GM11168 (cell line): ENCODE measurements at regions not wholly inside any gene's neighbourhood (a gene's known extent, or its start where the extent isn't known, plus 50 kb on each side); places are given as distances from the start of the nearest gene placed in this dataset.

Source experiments
- in situ Hi-C: fragments of 300-500 bp; cut with MboI; formaldehyde crosslinking; loops from one replicate; pipeline ENCODE4 v1.12.0; 2022; ENCODE audit warnings: low sequenced_read_pairs; ENCODE audit not compliant: unreplicated experiment

DNA sequence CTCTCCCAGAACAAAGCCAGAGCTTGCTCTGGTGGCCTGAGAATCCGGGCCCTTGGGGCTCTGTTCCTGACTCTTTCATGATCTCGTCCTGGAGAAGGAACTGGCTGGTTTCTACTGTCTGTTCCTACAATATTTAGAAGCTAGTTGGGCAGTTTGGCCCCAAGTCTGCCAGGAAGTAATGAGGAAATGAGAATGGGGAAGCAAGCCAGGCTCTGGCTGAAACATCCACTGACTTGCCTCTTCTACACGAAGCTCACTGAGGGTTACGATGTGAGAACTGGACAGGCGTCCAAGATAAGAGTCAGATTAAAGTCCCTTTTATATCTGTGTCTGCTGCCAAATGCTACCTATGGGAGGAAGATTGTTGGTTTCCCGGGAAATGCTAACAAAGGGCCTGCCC is 110.0 kb upstream of the KIRREL3 start:
- in situ Hi-C loops: no loop called here

DNA sequence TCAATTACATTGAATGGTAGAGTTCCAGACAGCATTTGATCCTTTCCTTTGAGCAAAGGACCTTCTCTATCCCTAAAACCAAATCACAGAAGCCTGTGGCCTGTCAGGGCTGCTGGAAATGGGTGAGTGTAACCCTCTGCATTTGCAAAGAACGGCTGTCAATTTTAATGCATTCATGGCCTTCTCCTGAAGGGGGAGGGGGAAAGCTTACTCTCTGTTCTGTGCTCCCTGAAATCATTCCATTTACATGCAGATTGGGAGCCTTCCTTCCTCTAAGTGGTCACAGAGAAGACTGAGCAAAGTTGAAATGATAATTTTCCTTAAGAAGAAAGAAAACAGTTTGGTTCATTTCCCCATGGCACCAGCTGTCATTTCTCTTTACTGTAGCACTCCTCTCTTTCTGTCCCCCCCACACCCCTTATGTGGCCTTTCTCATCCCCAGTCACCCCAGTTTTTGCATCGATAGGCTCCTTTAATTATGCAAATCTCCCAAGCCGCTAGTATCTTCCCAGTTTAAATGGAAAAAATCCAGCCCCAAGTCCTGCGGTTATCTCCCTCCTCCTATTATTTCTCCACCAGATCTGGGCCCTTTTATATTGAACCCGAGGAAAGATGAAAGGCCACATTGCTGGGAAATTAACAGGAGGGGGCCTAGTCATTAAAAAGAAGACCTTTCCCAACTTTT is 109.4 kb upstream of the KIRREL3 start:
- in situ Hi-C loops: no loop called here

DNA sequence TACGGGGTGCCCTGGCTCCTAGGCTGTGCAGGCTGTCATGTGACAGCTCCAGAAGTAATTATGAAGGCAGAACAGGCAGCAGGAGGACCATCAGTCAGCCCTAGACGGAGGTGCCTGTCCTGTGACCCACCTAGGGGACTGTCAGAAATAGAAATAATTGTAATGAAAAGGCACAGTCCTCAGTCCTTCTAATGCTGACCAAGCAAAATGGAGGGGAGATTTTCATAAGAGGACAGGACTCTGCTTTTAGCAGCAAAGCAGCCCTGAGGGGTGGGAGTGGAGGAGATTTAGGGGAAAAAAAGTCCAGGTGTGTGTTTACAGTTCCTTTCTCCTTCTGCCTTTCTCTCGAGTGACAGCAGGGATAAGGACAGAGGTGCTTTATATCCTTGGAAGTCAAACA is 108.3 kb upstream of the KIRREL3 start:
- in situ Hi-C loops: no loop called here

DNA sequence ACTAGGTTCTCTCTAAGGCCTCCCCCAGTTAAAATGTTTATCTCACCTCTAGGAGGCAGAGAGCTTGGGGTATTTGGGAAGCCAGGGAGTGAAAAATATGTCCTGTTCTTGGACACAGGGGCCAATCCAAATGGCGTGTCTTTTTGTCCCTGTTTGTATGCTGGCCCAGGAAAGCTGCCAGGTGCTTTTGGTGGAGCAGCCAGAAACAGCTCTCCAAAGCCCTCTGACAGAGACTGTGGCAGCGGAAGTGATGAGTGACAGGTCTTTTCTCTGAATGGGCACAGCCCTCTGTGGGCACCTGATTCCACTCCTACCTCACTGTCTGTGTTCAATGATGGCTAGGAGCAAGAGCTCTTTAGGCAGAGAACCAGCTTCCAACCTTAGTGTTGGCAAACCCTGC is 106.4 kb upstream of the KIRREL3 start:
- in situ Hi-C loops: no loop called here

DNA sequence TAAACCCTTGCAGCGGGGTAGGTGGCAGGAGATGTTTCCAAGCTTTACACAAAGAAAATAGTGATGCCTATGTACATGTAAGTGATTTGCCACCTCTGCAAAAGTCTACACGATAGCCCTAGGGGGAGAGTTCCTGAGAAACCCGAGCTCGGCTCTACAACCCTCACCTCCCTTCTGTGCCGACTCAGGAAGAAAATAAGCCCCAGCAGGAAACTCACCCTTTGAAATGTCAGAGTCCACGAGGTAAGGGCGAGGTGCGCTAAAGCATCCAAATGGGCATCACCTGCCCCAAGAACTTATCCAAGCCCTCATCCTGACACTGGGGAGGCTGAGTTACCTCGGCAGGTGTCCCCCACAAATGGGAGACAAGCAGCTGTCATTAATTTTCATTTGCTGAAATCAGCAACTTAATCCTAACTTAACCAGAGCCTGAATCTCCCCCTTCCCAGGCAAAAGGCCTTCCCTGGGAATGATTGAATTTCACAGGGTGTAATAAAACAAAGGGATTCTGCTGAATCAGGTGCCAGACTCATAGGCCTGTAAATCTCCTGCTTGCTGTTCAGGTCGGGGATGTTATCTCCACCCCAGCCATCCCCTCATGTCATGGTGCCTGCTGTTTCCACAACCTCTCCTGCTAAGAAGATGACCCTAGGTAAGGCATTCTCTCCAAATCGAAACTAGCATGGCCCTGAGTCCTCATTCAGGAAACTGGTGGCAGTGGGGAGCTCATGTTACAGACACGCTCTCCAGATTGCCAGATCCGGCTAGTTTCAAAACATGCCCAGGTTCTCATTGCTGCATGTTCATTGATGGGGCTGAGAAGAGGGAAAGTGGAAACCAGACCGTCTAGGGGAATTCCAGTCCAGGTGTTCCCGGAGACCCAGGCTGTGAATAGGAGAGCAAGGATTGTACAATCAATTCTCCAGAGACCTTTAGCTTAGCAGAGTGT is 105.3 kb upstream of the KIRREL3 start:
- in situ Hi-C loops: no loop called here

DNA sequence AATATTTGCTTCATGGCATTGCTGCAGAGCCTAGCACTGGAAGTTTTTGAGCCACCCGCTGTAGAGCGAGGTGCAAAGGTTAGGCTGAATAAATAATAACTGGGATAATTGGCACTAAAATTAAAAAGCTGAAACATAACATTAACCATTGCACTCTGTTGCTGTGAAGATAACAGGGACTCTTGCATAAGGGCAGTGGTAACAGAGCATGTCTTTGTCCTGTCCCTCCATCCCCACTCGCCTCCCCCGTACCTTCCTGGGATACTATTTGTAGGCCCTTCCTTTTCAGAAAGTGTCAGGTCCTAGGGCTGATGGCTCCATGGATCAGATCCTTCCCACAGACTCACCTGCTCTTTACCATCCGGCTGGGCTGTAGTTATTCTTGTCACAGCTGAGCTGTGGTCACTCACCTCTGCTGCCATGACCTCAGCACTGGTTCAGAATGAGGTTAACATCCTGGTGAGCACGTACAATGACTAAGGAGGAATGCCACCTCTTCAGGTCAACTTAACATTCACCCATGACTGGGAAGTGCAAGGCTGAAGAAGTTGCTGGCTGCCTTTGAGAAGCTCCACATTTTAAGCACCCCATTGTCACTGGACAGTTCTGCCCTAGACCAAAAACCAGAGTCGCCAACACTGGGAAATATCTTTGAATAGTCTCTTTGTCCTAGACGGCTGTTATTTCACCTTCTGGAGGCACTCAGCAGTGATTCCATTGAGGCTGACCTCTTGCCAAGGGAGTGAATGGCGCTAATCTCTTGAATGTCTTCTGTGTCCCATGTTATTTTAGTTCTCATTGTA is 103.2 kb upstream of the KIRREL3 start:
- in situ Hi-C loops: no loop called here

DNA sequence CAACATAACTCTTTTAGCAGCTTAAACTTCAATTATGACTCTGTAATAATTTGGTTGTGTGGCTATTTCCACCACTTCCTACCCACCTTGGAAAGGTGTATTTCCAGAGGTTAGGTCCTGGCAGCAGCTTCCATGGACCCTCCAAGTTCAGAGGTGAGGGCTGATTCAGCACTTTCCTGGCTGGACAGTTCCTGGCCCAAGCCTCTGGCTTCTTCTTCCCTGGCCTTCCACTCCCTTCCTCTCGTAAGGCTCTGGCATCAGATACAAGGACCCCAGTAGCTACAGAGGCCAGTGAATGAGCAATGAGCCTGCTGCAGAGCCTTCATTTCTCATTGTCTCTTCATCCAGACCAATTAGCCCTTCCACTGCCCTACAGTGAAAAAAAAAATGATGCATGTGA is 98.1 kb upstream of the KIRREL3 start:
- in situ Hi-C loops: no loop called here

DNA sequence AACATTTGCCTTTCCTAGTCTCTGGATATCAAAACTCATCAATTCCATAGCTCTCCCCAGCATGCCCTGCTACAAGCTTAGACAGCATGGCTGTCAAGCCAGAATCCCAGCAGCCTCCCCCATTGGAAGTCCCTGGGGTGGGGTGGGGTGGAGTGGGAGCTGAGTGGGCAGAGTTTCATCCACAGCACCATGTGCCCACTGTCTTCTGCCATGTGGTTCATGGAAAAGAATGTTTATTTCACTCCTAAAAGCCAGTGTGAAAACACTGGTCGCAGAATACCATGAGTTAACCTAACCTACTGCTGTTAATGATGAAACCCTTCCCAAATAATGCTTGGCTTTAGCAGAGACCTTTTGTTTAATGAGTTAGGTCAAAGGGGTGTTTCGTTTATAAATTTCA is 80.2 kb upstream of the KIRREL3 start:
- in situ Hi-C loops: no loop called here

DNA sequence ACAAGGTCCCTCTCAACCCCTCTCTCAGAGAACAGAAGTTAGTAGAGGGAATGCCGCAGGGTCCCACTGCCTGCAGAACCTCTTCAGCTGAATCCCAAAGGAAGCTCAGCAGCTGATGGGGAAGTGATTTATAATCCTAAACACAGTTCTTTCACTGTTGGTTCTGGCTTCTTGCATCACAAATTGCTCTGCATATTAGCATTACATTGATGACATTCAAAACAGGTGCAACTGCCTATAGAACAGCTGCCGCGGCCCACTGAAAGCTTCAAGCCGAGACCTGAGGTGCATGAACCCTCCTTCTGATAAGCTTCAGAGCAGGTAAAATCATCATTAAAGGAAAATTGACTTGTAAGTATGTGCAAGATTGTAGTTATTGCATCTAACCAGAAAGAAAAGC is 75.2 kb upstream of the KIRREL3 start:
- in situ Hi-C loops: no loop called here

DNA sequence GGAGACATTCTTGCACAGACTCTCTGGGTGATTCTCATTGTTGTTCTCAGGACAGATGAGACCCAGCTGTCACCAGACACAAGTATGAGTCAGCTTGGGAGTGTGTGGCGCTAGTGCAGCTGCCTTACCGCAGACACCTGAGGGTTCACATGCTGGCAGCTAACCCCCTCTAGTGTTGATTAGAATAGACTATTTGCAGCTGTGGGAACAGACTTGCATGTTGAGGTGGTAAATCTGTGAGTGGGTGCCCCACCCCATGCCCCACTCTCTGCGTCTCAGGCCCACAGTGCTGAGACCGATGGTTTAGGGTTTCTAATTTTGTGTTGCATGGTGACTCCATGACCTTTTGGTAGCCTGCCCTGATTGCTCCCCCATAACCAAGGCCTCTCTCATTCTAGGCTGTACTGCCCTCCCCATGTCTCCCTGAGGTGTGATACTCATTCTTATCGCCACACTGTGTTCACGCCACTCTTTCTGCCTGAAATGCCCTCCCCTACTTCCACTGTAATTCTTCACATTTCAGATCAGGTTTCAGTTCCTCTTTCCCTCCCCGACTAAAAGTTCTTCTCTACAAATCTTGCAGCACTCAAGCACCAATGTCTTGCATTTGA is 73.7 kb upstream of the KIRREL3 start:
- in situ Hi-C loops: no loop called here

DNA sequence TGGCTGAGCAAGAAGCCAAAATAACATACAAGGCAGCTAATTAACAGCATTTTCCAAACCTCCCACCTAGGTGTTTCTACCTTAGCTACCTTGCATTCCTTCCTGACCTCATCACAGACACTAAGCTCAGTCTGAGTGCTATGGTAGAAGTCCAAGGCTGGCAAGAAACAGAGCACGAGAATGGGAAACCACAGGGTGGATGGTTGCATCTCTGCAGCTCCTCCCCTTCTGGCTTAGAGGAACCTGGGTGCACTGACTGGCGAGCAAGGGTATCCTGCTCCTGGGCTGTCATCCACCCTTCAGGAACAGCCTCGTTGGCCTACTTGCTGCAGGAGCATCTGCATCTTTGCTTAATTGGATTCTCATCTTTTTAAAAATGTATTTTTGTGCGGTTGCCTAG is 73.1 kb upstream of the KIRREL3 start:
- in situ Hi-C loops: no loop called here

DNA sequence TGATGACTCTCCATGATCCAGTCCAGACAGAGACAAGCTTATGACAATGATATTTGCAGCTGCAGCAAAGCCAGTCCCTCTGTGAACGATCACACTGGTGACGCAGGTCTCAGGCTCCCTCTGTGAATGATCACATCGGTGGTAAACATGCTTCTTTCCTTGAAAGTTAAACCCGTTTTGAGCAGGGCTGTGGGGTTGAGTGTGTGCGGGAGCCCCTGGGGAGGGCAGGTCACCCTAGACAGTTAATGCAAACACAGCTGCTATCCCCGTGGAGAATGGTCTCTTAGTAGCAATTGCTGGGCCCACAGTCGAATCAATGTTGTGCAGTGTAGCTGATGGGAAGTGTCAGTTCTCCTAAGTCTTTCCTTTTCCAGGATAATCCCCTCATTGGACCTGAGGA is 71.0 kb upstream of the KIRREL3 start:
- in situ Hi-C loops: no loop called here

DNA sequence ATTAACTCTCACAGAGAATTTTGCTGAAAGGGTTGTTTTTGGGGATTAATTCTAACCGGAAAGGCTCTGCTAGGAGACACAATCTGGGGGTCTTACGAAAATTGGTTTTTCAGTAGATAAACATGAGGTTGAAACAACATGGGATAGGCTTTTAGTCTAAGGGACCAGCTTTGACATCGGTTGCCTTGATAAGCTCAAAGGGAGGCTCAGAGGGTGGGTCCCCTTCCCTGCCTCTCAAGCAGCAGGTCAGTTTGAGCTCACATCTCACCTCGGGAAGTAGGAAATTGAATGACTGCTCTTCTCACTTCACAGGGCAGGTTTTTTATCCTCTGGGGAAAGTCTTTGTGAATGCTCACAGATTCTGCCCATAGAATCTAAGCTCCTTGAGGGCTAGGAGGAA is 70.2 kb upstream of the KIRREL3 start:
- in situ Hi-C loops: no loop called here

DNA sequence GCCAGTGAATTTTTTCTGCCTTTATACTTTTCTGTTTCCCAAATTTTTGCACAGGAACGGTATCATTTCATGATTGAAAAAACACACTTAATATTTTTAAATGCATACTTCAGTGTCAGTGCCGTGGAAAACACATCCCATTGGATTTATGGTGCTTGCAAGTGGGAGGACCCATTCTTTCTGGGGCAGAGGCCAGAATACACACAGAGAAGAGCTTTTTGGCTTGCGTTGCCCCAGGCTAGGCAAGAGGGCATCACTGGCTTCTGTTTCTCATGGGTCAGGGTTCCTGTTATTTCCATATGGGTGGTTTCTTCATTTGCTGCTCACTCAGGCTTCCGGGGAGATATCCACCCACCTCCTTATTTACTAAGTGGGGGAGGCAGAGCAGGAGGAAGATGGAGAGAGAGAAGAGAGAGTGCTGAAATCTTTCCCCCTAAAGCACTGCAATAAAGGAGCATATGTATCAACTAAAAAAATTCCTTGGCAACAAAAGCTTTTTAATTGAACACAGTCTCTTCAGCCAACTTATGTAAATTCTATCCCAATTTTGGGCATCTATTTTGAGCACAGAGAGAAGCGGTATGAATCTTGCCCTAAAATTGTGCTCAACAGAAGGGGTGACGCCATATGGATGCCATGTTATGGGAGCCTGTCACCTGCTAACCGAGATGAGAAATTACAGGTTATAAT is 66.0 kb upstream of the KIRREL3 start:
- in situ Hi-C loops: no loop called here

DNA sequence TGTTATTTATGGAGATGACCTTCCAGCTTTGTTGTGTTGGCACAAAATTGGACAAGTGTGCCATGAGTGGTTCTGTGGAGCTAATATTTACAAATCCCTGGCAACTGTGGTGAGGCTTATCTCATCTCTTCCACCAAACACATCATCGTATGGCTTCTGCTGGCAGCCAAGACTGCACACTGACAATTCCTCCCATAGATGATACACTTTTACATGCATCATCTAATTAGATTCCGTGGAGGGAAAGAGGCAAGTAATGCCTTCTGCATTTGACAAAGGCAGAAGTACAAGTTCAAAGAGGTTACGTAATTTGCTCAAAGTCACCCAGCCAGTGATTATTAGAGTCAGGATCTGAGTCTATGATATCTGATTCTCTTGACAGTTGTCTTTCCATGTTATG is 62.7 kb upstream of the KIRREL3 start:
- in situ Hi-C loops: no loop called here

DNA sequence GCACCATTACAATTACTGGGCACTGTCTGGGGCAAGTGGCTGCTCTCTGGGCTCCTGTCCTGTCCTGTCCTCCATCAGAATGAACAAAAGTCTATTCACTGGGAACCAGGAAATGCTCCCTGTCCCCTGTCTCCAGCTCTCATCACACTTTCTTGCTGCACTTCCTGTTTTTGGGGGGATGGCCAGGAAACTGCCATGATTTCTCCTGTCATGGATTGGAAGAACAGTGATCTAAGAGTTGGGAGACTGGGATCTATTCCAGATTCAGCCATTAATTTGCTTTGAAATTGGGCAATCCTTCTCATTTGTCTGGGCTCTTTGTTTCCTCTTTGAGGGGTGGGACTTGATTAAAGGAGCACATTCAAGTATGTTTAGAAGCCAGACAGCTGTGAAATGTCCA is 61.4 kb upstream of the KIRREL3 start:
- in situ Hi-C loops: no loop called here

DNA sequence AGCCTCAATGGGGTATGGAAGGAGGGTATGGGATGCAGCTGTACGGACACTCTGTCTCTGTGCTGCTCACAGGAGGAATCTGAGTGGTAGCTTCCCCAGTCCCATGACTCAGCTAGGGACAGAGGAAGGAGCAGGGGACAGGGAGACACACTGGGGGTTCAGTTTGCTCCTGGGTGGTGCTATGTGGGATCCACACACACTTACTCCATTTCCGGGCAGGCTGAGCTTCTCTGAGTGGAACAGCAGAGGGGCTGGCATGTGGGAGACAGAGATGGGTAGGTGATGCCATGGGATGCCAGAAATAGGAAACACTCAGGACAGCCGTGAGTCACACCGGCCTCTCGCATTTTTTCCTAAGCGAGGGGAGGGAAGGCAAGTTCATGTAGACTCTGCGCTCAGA is 59.2 kb upstream of the KIRREL3 start:
- in situ Hi-C loops: no loop called here

DNA sequence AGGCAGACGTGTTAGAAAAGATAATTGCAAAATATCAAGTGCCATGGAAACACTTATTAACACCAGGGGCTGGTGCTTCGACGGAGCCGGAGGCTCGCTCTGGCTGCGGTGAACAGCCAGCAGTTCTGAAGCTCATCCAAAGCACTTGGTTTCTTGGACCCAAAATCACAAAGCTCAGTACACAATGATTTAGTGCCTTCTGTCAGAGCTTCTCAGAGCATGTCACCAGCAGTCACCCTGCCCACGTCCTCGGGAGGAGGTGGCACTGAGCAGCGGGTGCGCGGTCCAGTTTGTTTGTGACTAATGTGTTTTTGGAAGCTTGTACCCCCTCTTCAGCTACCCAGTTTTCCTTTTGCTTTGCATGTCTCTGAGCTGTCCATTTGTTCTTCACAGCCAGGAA is 58.7 kb upstream of the KIRREL3 start:
- in situ Hi-C loops: no loop called here

DNA sequence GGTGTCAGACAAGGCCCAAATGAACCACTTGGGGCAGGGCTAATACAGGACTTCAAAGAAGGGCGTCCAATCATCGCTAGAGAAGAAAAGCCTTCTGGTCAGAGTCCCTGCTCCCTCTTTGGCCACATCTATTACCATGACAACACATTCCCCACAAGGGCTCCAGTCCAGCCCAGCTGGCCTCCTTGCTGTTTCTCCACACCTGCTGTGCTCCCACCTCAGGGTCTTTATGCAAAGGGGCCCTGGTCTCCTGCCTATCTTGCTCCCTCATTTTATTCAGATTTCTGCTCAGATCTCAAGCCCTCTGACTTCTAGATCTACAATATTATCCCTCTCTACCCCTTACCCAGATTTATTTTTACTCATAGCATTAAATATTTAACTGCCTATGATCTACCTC is 58.0 kb upstream of the KIRREL3 start:
- in situ Hi-C loops: no loop called here

DNA sequence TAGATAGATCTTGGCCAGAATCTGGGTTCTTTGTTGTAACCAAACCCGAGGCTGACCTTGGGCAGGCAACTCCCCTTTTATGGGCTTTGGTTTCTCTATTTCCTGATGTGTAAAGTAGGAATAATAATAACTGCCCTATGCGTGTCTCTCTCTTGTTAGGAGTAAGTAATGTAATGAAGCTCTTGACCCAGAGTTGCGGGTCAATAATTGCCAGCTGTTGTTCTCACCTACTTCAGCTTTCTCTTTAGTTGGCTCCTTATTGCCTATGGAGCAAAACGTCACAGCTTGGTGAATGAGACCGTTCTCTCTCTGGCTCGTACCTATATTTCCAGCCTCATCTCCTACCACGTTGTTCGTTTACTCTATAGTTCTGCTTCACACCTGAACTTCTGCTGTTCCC is 56.6 kb upstream of the KIRREL3 start:
- in situ Hi-C loops: no loop called here
